ENCODE measurements at regions not wholly inside any gene's neighbourhood (a gene's known extent, or its start where the extent isn't known, plus 50 kb on each side); places are given as distances from the start of the nearest gene placed in this dataset.
A peak's percentile ranks its signal among the peaks of the same experiment; 100 is the strongest.

DNA sequence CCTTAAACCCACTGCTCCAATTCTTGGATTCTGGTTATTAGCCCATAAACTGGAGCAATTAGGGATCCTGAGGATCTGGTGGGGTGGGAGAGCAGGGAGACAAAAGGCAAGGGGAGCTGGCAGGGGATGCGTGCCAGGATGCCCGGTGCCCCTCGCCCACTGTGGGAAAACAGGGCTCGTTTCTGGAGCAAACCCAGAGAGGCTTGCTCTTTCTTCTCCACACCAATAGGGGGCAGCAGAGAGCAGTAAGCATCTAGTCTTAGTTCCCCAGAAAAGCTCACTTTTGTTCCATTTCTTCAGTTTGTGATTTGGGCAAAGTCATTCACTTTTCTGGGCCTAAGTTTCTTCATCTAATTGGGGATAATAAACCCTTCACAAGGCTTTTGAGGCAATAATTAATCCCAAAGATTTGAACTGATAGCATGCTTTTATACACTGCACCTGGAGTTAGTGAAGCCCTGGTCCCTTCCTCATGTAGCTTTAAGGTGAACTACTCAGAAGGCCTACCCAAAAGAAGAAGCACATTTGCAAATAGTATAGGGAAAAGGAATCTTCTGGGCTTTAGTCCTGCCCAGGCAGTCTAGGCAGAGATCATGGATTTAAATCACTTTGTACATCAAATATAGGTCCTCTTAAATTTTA, 160.6 kb upstream of the USP24 start:
- Histone ChIP-seq H3K56ac (ENCODE audit: insufficient read length, low read depth, low read length) (no peak overlapping the region), H3K9me3 (ENCODE audit: control insufficient read depth, low read depth, low read length) (no peaks in the 10 kb centered on the region), H3K23me2 (ENCODE audit: insufficient read length, low read depth, low read length, poor library complexity, severe bottlenecking) (no peaks in the 10 kb centered on the region), H3K14ac (ENCODE audit: insufficient read depth, low read length) (no peak overlapping the region), H3K18ac (ENCODE audit: insufficient read length, low read depth, low read length) (no peak overlapping the region), H4K8ac (replicated peaks; ENCODE audit: insufficient read length, low read depth, low read length) (no peak overlapping the region), H4K91ac (ENCODE audit: insufficient read length, low read depth, low read length) (no peak overlapping the region), H2BK12ac (ENCODE audit: insufficient read length, low read depth, low read length) (no peak overlapping the region), H3K4me2 (ENCODE audit: insufficient read depth, insufficient read length, low read length) (no peak overlapping the region), H2AFZ (ENCODE audit: low read length) (no peak overlapping the region), H2BK5ac (ENCODE audit: insufficient read length, low read length) (no peak overlapping the region), H3K79me1 (ENCODE audit: insufficient read depth, low read depth, low read length, poor library complexity, severe bottlenecking) (no peaks in the 10 kb centered on the region), H3T11ph (ENCODE audit: low read length) (no peak overlapping the region), H3K4ac (ENCODE audit: low read depth, low read length) (no peak overlapping the region), H2AK5ac (ENCODE audit: insufficient read length, low read length) (no peak overlapping the region), H2BK20ac (ENCODE audit: low read depth, low read length, poor library complexity, severe bottlenecking) (no peak overlapping the region), H3K4me1 (ENCODE audit: insufficient read depth, low read length) (no peaks in the 10 kb centered on the region), H4K20me1 (ENCODE audit: control insufficient read depth, insufficient read depth, insufficient read length) (no peaks in the 10 kb centered on the region), H4K5ac (ENCODE audit: insufficient read length, low read depth, low read length) (no peak overlapping the region), H3K23ac (ENCODE audit: insufficient read length, low read depth, low read length) (no peak overlapping the region), H3K27ac (ENCODE audit: insufficient read length, low read depth, low read length) (no peak overlapping the region), H2BK120ac (ENCODE audit: low read depth, low read length, poor library complexity, severe bottlenecking) (no peak overlapping the region), H3K27me3 (ENCODE audit: insufficient read depth, low read length) (no peaks in the 10 kb centered on the region), H2BK15ac (ENCODE audit: low read depth, low read length) (no peak overlapping the region), H3K9ac (ENCODE audit: extremely low read depth, insufficient read length, low read length) (no peak overlapping the region), H3K79me2 (ENCODE audit: insufficient read depth, low read length) (no peaks in the 10 kb centered on the region)
- no CpG with 5 or more reads among the region's 4 CpGs for WGBS (ENCODE audit: extremely low coverage, insufficient read length, low lambda C conversion rate)
- Mint-ChIP-seq H3K4me1 (no peaks in the 10 kb centered on the region), H3K27ac (no peak overlapping the region), H3K4me3 (no peak overlapping the region), H3K9me3 (no peaks in the 10 kb centered on the region), H3K36me3 (ENCODE audit: insufficient read depth in 1 of 3, low read depth in 3 of 3) (no peaks in the 10 kb centered on the region), H3K27me3 (ENCODE audit: low read depth) (peaks cover 2% of the 10 kb centered on the region; the same call in 1 of the 2 replicates)
- TF ChIP-seq, protein P1, sequence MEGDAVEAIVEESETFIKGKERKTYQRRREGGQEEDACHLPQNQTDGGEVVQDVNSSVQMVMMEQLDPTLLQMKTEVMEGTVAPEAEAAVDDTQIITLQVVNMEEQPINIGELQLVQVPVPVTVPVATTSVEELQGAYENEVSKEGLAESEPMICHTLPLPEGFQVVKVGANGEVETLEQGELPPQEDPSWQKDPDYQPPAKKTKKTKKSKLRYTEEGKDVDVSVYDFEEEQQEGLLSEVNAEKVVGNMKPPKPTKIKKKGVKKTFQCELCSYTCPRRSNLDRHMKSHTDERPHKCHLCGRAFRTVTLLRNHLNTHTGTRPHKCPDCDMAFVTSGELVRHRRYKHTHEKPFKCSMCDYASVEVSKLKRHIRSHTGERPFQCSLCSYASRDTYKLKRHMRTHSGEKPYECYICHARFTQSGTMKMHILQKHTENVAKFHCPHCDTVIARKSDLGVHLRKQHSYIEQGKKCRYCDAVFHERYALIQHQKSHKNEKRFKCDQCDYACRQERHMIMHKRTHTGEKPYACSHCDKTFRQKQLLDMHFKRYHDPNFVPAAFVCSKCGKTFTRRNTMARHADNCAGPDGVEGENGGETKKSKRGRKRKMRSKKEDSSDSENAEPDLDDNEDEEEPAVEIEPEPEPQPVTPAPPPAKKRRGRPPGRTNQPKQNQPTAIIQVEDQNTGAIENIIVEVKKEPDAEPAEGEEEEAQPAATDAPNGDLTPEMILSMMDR (conservative IDR thresholded peaks at IDR 0.05), result peak; percentile 89
- peak; percentile 33 for DNase-seq

Data from H9 (cell line).